H54 (cell line): ENCODE measurements at regions not wholly inside any gene's neighbourhood (a gene's known extent, or its start where the extent isn't known, plus 50 kb on each side); places are given as distances from the start of the nearest gene placed in this dataset.
"Not testable (repeated sequence)": the region's sequence is repeated elsewhere in the genome, so short reads cannot be mapped to it uniquely, and the experiment has no call there.

Experiments
- DNase-seq: peaks from one replicate; pipeline ENCODE4 v3.0.0; 2011; ENCODE audit warnings: low spot score, mixed read lengths; ENCODE audit not compliant: insufficient read length
- FAIRE-seq: peaks from 3 replicates; lab custom pipeline; 2011; peaks lifted over from hg19 to GRCh38; lab: Jason Lieb, UNC
- POLR2A ChIP-seq: IDR thresholded peaks from 2 replicates; pipeline ENCODE4 v1.6.1; 2011; ENCODE audit warnings: low read depth, mild to moderate bottlenecking, low read length

DNA sequence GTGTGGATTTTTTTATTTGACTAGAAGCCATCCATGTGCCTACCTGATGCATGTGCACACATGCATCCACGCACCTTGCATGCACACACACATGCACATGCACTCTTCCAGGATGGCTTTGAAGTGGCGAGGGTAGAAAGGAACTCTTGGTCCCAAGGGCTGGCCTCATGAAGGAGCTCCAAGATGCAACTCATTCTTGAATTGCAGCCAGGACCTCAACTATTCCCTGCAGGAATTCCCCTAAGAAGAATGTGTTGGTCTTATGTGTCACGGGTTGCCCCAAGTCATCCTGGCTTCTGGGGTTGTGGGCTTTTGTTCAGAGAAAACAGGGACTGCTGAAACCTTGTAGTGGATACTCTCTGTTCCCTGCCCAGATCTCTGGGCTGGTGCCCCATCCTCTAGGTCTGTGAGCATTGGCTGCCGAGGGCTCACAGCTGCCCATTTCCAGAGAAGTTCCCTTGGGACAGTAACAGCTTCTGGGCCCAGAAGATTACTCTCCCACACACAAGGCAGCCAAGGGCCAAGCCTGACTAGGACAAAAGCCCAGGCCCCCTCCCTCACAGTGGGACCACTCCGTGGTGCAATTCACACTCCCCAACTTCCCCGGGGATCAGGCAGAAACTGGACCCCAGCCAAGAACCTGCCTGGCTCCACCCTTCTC is 137.6 kb downstream of the COPS8 start:
- DNase-seq, result peak; percentile 37
- FAIRE-seq, result peak; percentile 94
- TF ChIP-seq POLR2A, result no peak

DNA sequence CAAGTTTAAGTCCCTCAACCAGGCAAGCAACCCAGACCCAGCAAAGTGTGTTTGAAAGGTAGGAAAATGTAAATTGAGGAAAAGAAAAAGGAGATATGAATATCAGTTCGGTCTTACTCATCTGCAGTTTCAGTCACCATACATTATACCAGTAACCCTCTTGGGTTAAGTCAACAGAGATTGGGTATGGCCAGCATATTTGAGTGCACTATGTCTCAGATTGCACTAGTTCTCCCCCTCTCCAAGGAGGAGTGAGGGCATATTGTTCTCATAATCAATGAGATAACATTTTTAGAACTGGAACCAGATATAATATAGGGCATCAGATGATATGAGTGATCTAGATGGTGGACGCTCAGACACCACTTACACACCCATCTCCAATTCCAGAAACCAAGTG is 141.5 kb downstream of the COPS8 start:
- TF ChIP-seq POLR2A, result no peak
- FAIRE-seq (no peak), DNase-seq (no peak)

DNA sequence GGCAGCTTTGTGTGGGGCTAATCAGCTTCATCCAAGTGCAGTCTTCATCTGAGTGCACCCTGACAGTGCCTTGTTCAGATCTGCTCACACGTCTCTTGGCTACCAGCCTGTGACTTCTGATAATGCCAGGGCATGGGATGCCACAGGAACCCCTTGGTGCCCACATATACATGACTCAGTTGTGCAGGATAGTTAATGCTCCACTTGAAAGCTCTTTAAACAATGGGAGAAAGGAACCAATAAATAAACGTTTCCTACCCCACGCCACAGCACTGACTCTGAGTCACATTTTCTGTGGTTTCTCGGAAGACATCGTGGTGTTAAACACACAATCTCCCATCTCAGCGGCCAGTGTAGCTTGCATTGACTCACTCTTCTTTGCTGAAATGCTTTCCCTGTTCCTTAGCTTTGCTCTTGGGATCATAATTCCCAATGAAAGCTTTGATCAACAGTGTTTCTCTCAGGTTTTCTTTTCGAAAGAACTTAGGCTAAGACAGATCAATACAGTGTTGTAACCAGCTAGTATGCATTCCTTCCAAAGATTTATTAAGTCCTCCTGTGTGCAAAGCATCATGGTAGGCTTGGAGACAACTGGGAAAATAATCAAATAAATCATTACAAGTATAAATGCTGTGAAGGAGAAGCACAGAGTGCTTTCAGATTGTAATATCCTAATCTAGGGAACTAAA is 142.0 kb downstream of the COPS8 start:
- FAIRE-seq, result peak; percentile 95
- peak; percentile 53 for DNase-seq
- no peak for TF ChIP-seq POLR2A

DNA sequence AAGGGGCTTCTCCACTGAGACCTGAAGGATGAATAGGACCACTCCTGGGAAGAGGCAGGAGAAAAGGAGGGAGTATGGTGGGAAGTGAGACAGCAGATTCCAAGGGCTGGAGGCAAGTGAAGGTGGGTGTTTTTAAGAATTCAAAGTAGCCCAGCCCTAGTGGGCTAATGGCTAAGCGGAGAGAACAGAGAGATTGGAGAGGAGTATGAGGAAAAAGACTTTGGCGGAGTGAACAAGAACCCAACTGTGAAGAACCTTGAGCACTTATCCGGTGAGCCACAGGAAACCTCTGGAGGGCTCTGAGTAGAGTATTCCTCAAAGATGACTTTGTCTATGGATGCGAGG is 142.6 kb downstream of the COPS8 start:
- DNase-seq (no peak), FAIRE-seq (no peak)

DNA sequence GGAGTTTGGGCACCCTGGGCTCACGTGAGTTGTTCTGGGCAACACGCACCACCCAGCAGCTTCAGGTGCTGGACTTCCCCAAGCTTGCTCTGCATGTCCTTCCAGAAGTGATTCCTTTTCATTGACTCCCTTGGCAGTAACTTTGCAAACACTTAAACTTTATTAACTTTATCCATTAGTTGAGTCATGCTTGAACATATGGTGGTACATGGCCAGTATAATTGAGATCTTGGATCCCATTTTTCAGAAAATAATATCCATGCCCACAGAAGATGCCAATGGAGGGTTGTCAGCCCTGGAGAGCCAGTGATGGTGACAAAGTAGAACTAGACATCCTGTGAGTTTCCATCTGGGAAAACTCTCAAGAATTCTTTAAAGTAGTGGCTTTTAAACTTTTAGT is 144.2 kb downstream of the COPS8 start:
- DNase-seq, result no peak
- FAIRE-seq, result no peak
- TF ChIP-seq POLR2A, result no peak

More for the DNA sequence above, 142.6 kb downstream of the COPS8 start:
- TF ChIP-seq POLR2A, result no peak

DNA sequence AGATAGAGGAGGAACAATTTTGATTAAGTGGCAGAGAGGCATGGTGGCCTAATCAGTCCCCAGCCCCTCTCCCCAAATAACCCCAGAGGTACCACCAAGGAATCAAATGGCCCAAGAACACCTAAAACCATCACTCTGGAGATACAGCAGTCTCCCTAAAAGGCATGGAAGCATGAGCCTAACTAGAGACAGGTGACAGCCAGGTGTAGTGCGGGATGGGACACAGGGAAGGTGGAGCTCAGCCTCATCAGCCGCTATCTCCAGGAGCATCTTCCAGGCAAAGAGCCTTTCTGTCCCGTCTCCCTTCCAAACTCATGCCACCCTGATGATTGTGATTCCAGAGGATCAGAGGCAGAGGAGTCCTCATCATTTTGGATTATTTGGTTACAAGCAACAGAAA is 144.7 kb downstream of the COPS8 start:
- FAIRE-seq, result no peak
- no peak for DNase-seq
- TF ChIP-seq POLR2A, result no peak

DNA sequence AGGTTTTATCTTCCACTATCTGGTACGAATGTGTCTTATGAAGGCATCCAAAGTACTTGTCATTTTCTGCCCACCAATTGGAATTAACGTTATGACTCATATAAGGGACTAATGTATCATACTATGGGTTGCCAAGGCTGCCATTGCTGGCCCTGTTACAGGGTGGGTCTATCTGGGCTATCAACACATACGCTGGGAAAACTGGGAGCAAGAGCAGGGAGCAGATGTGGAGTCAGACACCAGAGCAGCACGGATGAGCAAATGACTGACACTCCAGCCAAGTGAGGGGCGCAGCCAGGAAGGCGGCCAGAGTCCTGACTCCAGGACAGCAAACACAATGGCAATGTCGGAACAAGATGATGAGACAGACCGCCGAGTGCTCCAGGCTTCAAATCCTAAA is 145.9 kb downstream of the COPS8 start:
- TF ChIP-seq POLR2A, result no peak
- DNase-seq (no peak), FAIRE-seq (no peak)

DNA sequence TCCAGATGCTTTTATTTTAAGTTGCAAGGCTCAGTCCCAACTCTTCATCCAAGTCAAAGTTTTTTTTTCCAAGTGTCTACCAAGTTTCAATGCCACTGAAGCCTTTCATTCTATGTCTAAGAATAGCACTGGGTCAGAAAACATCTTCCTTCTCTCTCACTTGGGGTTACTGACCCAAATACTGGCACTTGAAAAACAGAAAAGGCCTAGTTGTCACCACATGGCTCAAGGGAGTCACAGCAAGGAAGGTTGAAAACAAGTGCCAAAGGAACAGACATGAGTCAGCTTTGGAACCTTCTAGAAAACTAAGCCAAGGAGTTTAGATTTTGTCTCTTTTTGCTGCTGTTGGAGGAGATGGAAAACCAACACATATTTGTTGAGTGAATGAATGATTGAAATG is 146.5 kb downstream of the COPS8 start:
- DNase-seq (no peak), FAIRE-seq (no peak)
- TF ChIP-seq POLR2A, result no peak

DNA sequence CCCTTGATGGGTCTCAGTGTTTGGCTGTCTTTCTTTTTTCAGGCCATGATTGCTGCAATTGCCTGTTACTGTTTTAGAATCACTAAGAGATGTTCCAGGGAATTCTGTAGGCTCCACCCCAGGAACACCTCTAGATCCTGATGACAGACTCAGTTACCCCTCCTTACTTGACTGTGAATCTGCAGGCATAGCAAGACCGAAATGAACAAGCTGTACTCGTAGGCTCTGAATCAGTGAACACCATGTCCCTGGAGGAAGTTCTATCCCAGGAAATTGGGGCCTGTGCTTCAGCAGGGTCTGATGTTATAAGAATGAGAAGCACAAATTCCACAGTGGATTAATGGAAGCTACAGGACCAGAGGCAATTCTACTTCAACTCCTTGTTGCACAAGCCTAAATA is 148.6 kb downstream of the COPS8 start:
- no peak for TF ChIP-seq POLR2A
- DNase-seq (no peak), FAIRE-seq (no peak)

DNA sequence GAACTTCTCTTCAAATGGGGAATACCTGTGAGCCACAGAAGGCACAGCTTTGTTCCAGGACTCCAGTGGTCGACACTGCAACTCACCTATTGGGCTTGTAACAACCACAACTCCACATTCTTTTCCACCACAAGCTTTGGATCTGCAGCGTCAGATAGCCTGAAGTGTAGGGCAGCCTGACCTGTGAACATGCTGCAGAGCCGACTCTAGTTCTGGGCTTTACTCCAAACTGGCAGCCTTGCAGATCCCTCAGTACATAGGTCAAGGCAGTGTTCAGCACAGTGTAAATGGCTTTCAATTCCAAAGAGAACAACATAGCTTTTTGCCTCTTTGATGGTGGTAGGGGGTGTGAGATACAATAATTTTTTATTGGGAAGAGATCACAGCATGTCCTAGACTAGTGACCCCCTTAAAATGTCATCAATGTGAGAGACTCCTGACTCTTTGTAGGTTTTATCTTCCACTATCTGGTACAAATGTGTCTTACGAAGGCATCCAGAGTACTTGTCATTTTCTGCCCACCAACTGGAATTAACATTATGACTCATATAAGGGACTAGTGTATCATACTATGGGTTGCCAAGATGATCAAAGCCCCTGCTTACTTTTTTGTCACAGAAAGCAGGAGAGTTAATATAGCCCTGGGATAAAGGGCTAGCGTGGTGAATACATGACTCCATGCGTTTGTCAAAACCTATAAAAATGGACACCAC is 149.8 kb downstream of the COPS8 start:
- no peak for TF ChIP-seq POLR2A
- DNase-seq (no peak), FAIRE-seq (peak; percentile 78)

DNA sequence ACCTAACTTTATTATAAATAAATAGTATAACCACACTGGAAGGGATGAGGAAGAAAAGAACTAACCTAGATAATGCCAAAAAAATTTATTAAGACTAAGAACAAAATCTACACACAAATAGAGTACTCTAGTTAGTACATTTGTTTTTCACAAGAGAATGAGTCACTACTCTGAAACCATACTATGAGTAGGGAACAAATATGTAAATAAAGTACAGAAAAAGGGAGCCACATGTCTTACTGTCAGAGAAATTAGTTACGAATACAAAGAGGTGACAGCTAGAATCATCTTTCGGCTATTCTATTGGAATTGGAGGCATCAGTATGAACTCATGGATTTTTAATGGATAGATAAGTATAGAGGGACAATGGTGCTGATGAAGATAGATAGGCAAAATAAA is 150.5 kb downstream of the COPS8 start:
- FAIRE-seq, result no peak
- no peak for TF ChIP-seq POLR2A
- no peak for DNase-seq

DNA sequence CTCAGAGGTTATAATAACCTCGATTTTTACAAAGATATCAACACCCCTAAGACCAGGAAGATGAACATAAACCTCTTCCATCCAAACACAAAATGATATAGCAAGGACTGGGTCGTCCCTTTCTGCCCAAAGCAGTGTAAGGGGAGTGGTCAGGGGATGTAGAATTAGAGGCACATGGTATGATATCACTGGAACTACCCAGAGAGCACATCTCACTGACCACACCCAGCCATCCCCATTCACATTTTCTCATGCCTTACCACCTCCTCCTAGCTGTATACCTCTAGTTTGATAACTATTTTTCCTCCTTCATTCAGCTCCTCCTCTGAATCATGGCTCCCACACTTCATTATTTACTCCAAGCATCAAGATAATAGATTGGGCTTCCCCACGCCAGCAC is 152.6 kb downstream of the COPS8 start:
- DNase-seq (no peak), FAIRE-seq (no peak)
- TF ChIP-seq POLR2A, result no peak

DNA sequence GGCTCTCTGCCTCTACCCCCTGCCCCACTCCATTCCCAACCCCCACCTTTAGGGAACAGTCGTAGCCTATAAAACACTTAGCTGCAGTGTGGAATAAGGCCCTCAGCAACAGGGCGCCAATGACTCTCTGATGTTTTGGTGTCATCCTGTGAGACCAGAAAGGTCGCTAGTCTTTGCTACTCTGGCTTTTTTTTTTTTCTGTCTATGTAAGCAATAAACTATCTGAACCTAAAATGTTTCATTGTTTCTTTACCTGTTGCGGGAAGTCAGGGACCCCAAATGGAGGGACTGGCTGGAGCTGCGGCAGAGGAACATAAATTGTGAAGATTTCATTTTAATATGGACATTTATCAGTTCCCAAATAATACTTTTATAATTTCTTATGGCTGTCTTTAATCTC is 154.6 kb downstream of the COPS8 start:
- DNase-seq, result no peak
- FAIRE-seq, result no peak
- TF ChIP-seq POLR2A, result no peak

DNA sequence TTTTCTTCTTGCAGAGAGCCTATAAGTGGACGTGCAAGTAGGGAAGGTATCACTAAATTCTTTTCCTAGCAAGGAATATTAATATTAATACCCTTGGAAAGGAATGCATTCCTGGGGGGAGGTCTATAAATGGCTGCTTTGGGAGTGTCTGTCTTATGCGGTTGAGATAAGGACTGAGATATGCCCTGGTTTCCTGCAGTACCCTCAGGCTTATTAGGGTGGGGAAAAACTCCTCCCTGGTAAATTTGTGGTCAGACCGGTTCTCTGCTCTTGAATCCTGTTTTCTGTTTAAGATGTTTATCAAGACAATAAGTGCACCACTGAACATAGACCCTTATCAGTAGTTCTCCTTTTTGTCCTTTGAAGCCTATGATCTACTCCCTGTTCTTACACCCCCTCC is 155.2 kb downstream of the COPS8 start:
- FAIRE-seq, DNase-seq: not testable (repeated sequence)
